H1 (cell line): ENCODE measurements at regions not wholly inside any gene's neighbourhood (a gene's known extent, or its start where the extent isn't known, plus 50 kb on each side); places are given as distances from the start of the nearest gene placed in this dataset.

Experiments used
- BRCA1 ChIP-seq: IDR thresholded peaks from 2 replicates; pipeline ENCODE4 v1.6.1; 2012; ENCODE audit warnings: low read depth, low read length, improper control_type of control experiment
- CREB1 ChIP-seq: IDR thresholded peaks from 2 replicates; pipeline ENCODE4 v1.6.1; 2012; ENCODE audit warnings: inconsistent platforms
- GABPA ChIP-seq: IDR thresholded peaks from 2 replicates; pipeline ENCODE4 v1.6.1; 2011; ENCODE audit warnings: mild to moderate bottlenecking, low read length, moderate library complexity, borderline replicate concordance; ENCODE audit not compliant: insufficient read depth
- JUN ChIP-seq: IDR thresholded peaks from 2 replicates; pipeline ENCODE4 v1.6.1; 2011; ENCODE audit warnings: low read depth, mild to moderate bottlenecking, improper control_type of control experiment, low read length
- RNF2 ChIP-seq: fragments of 200-900, 300-1000 bp; sonication (generic); IDR thresholded peaks from 2 replicates; pipeline ENCODE4 v1.7.1; 2016; ENCODE audit warnings: borderline replicate concordance, low read depth, mild to moderate bottlenecking, antibody characterized with exemption, low read length; ENCODE audit not compliant: poor library complexity, severe bottlenecking; ENCODE audit errors: missing control alignments
- TBP ChIP-seq: IDR thresholded peaks from 2 replicates; pipeline ENCODE4 v1.6.1; 2011; ENCODE audit warnings: low read depth, low read length, improper control_type of control experiment
- TF ChIP-seq, protein P1 (sequence below): IDR thresholded peaks from 2 replicates; pipeline ENCODE4 v1.6.1; 2012; ENCODE audit warnings: low read length, inconsistent platforms

GRCh38 chr12:76268267-76268666 lies 79.9 kb downstream of the BBS10 start (continued):
- TF ChIP-seq, protein P1, sequence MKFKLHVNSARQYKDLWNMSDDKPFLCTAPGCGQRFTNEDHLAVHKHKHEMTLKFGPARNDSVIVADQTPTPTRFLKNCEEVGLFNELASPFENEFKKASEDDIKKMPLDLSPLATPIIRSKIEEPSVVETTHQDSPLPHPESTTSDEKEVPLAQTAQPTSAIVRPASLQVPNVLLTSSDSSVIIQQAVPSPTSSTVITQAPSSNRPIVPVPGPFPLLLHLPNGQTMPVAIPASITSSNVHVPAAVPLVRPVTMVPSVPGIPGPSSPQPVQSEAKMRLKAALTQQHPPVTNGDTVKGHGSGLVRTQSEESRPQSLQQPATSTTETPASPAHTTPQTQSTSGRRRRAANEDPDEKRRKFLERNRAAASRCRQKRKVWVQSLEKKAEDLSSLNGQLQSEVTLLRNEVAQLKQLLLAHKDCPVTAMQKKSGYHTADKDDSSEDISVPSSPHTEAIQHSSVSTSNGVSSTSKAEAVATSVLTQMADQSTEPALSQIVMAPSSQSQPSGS: no peak
- TF ChIP-seq BRCA1 (no peak), RNF2 (no peak), TBP (no peak), GABPA (no peak), CREB1 (no peak), JUN (no peak)
